Hematopoietic multipotent progenitor cell treated with erythropoietin and hydrocortisone succinate and interleukin-3 and kit ligand, for 17 days (in vitro differentiated cells): ENCODE measurements at regions not wholly inside any gene's neighbourhood (a gene's known extent, or its start where the extent isn't known, plus 50 kb on each side); places are given as distances from the start of the nearest gene placed in this dataset.

Experiments used
- DNase-seq: peaks from one replicate; pipeline ENCODE4 v3.0.0-alpha.2; 2015; ENCODE audit warnings: low spot score

- DNase-seq, result no peak
These were observed 204.5 kb downstream of the PLK2 start for GRCh38 chr5:58255386-58255785.

- no peak for DNase-seq
These were observed 211.7 kb downstream of the PLK2 start for GRCh38 chr5:58248221-58248620.

- no peak for DNase-seq
These were observed 213.4 kb downstream of the PLK2 start for GRCh38 chr5:58246461-58246944.

- no peak for DNase-seq
These were observed 214.4 kb downstream of the PLK2 start for GRCh38 chr5:58245476-58245840.

- no peak for DNase-seq
These were observed 214.9 kb downstream of the PLK2 start for GRCh38 chr5:58244819-58245475.

GRCh38 chr5:58241389-58241788 lies 218.5 kb downstream of the PLK2 start:
- no peak for DNase-seq

GRCh38 chr5:58240322-58240721 lies 219.6 kb downstream of the PLK2 start:
- no peak for DNase-seq

- no peak for DNase-seq
These were observed 220.2 kb downstream of the PLK2 start for GRCh38 chr5:58239731-58240130.

GRCh38 chr5:58239045-58239444 lies 220.8 kb downstream of the PLK2 start:
- no peak for DNase-seq

- no peak for DNase-seq
These were observed 223.4 kb downstream of the PLK2 start for GRCh38 chr5:58236498-58236897.

- no peak for DNase-seq
These were observed 224.6 kb downstream of the PLK2 start for GRCh38 chr5:58235299-58235698.

- no peak for DNase-seq
These were observed 227.8 kb downstream of the PLK2 start for GRCh38 chr5:58232130-58232529.

- DNase-seq, result no peak
These were observed 228.8 kb downstream of the PLK2 start for GRCh38 chr5:58231041-58231440.

GRCh38 chr5:58228896-58229295 lies 231.0 kb downstream of the PLK2 start:
- DNase-seq, result no peak

GRCh38 chr5:58227858-58228257 lies 232.0 kb downstream of the PLK2 start:
- no peak for DNase-seq

GRCh38 chr5:58224661-58225060 lies 235.2 kb downstream of the PLK2 start:
- DNase-seq, result no peak

GRCh38 chr5:58224221-58224620 lies 235.7 kb downstream of the PLK2 start:
- no peak for DNase-seq

GRCh38 chr5:58215364-58215763 lies 244.5 kb downstream of the PLK2 start:
- no peak for DNase-seq

GRCh38 chr5:58211441-58211840 lies 248.4 kb downstream of the PLK2 start:
- no peak for DNase-seq

- DNase-seq, result no peak
These were observed 251.2 kb downstream of the PLK2 start for GRCh38 chr5:58208674-58209073.

GRCh38 chr5:58207076-58207475 lies 252.8 kb downstream of the PLK2 start:
- no peak for DNase-seq

- DNase-seq, result no peak
These were observed 254.9 kb downstream of the PLK2 start for GRCh38 chr5:58204966-58205365.

GRCh38 chr5:58202941-58203444 lies 256.9 kb downstream of the PLK2 start:
- DNase-seq, result no peak

GRCh38 chr5:58201922-58202648 lies 257.8 kb downstream of the PLK2 start:
- DNase-seq, result no peak
